ENCODE measurements at regions not wholly inside any gene's neighbourhood (a gene's known extent, or its start where the extent isn't known, plus 50 kb on each side); places are given as distances from the start of the nearest gene placed in this dataset.
"Not testable (repeated sequence)": the region's sequence is repeated elsewhere in the genome, so short reads cannot be mapped to it uniquely, and the experiment has no call there.

DNA sequence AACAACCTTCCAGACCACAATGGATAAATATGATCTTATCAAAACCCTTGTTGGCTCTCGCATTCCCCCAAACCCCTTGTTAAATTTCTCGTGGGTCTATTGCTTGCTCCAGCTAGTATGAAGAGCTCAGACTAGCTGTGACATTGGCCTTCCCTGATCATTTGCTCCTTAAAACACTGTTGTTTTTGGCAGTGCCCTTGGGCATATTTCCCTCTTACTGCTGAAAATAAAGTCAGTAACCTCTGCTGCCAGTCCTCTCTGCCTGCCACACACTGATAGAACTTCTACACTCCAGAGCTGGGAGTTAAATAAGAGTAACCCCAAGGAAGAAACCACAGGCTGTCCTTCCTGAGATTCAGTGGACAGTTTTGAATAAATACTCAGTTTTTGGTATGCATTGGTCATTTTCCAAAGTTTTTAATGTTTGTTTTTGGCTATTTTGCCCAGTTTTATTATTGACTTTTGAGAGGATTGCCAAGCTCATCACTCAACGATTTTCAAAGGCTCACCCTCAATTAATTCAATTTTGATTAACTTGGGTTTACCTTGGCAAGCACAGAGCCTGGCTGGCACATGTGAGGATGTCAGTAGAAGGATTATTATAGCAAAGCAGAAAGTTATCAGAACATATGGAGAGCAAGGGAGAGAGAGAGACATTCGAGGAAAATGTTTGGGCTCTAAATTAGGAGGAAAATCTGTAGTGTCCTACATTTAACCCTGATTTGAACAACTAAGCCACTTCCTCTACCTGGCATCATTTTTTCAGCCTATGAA, 84.3 kb upstream of the SYN3 start:
- no peak for DNase-seq (ENCODE audit: low read depth)

DNA sequence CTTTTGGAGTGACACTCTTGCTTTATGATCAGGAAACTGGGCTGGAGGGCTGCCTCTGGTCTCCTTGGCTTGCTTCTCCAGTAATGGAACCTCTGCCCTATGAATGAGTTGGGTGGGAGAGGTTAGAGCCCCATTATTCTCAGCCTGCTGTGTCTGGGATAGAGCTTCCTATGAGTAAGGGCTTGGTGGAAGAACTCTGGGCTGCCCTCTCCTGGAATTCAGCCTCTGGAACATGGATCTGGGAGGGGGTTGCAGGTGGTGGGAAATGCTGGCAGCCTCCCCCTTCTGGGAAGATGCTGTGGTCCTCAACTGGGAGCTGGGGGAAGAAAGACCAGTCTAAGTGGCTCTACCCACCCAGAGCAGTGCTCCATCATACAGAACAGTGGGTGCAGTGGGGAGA, 81.8 kb upstream of the SYN3 start:
- no peak for DNase-seq (ENCODE audit: low read depth)

DNA sequence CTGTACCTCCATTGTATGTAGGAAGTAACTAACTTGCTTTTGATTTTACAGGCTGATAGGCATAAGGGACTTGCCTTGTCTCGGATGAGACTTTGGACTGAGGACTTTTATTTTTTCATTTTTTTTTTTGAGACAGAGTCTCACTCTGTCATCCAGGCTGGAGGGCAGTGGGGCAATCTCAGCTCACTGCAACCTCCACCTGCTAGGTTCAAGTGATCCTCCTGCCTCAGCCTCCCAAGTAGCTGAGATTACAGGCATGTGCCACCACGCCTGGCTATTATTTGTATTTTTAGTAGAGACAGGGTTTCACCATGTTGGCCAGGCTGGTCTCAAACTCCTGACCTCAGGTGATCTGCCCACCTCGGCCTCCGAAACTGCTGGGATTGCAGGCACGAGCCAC, 80.2 kb upstream of the SYN3 start:
- DNase-seq (ENCODE audit: low read depth): not testable (repeated sequence)

- no peak for DNase-seq (ENCODE audit: low read depth)
Measured at GRCh38 chr22:33130473-33130872, 72.3 kb upstream of the SYN3 start.

- no peak for DNase-seq (ENCODE audit: low read depth)
Measured at GRCh38 chr22:33129621-33130020, 71.4 kb upstream of the SYN3 start.

GRCh38 chr22:33126881-33127280, 68.7 kb upstream of the SYN3 start:
- DNase-seq (ENCODE audit: low read depth): peak; percentile 38

DNA sequence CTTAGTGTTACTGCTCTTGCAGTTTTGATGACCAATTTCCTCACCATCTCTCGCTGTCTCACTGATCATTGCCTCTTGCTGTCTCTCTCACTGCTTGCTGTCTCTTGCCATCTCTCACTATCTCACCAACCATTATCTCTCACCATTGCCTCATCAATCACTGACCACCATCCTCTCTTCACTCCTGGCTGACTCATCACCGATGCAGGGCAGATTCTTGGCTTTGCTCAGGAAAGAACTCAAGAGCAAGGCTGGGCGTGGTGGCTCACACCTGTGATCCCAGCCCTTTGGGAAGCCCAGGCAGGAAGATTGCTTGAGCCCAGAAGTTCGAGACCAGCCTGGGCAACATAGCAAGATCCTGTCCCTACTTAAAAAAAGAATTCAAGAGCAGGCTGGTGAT, 66.3 kb upstream of the SYN3 start:
- DNase-seq (ENCODE audit: low read depth): no peak

DNA sequence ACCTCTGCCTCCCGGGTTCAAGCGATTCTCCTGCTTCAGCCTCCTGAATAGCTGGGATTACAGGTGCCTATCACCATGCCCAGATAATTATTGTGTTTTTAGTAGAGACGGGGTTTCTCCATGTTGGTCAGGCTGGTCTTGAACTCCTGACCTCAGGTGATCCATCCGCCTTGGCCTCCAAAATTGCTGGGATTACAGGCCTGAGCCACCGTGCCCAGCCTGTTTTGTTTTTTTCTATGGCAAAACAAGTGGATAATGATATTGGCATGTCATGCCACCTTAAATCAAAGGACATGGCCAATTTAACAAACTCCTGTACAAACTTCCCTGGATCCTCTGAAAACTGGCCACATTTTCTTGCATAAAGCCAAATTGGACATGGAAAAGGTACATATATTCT, 64.3 kb upstream of the SYN3 start:
- not testable (repeated sequence) for DNase-seq (ENCODE audit: low read depth)

- no peak for DNase-seq (ENCODE audit: low read depth)
Measured at GRCh38 chr22:33119044-33119443, 60.9 kb upstream of the SYN3 start.

DNA sequence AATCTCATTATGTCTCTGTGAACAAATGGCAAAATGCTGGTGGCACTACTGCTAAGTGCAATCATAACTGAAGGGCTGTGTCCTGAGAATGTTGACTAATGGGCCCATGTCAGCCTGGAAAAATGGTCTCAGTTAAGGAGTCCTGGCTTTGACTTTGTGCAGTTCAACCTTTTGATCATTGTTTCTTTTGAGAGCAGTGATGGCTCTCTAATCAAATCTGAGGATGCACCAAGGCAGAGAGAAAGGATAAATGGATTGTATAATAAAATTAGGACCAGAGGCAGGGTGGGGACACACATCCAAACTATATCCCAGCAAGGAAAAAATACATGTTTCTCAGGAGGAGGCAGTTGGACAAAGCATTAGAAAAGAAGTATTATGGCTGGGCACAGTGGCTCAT, 59.6 kb upstream of the SYN3 start:
- no peak for DNase-seq (ENCODE audit: low read depth)

GRCh38 chr22:33116841-33117547, 58.8 kb upstream of the SYN3 start:
- DNase-seq (ENCODE audit: low read depth): peak; percentile 85

- peak; percentile 62 for DNase-seq (ENCODE audit: low read depth)
Measured at GRCh38 chr22:33114565-33114964, 56.4 kb upstream of the SYN3 start.

GRCh38 chr22:33112580-33112979, 54.4 kb upstream of the SYN3 start:
- no peak for DNase-seq (ENCODE audit: low read depth)

- DNase-seq (ENCODE audit: low read depth): peak; percentile 28
Measured at GRCh38 chr22:33111491-33111890, 53.3 kb upstream of the SYN3 start.

GRCh38 chr22:33110562-33111163, 52.5 kb upstream of the SYN3 start:
- peak; percentile 41 for DNase-seq (ENCODE audit: low read depth)

- DNase-seq (ENCODE audit: low read depth): no peak
Measured at GRCh38 chr22:33109514-33110430, 51.6 kb upstream of the SYN3 start.

DNA sequence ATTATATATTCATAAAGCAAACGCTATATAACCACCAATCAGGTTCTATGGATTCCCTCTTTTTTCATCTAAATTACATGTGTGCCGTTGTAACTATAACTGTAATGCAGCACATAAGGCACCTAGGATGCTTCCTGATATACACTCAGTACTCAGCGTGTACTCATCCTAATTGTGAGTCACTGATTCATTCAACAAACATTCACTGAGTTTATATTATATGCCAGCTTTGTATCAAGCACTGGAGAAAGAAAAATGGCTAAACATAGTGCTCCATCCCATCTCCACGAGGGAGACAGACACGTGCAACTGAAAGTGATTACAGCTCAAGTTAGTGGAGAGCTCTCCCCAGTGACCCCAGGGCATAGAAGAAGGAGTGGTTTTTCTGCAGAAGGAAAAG, 49.9 kb upstream of the SYN3 start:
- DNase-seq (ENCODE audit: low read depth): no peak
